ENCODE measurements at regions not wholly inside any gene's neighbourhood (a gene's known extent, or its start where the extent isn't known, plus 50 kb on each side); places are given as distances from the start of the nearest gene placed in this dataset.

DNA sequence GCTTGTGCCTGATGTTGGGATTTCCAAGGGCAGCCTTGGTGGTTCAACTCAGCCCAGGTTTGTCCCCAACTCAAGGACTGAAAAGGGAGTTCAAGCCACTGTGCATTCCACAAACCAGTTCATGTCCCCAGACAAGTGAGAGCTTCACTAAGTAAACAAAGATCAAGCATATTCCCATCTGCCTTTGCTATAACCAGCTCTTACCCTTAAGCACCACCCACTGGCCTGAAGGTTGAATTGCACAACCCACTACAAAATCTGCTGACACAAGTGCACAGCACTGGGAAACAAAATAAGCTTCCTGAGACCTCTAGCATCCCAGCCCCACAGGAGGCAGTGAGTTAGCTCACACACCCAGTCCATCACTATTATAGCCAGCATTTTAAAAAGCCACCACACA, 516.7 kb downstream of the NR4A2 start:
- intact Hi-C loops (cut with micrococcal nuclease): loop anchor here (1.0 kb wide), 1 partner anchor 439 kb away; no protein-coding TSS in a partner anchor
- CTCF ChIA-PET: interaction anchor here (0.6 to 1.6 kb wide), 6 partner anchors 27 to 458 kb away, joined by 3 to 6 read pairs (median 3); no protein-coding TSS in a partner anchor
- POLR2A ChIA-PET: no interaction called here
- Mint-ChIP-seq H3K36me3 (ENCODE audit: insufficient read depth, unreplicated experiment) (no peaks in the 10 kb centered on the region), H3K4me3 (ENCODE audit: unreplicated experiment) (no peak overlapping the region), H3K9me3 (ENCODE audit: unreplicated experiment) (no peaks in the 10 kb centered on the region), H3K27ac (ENCODE audit: low read depth, unreplicated experiment) (no peak overlapping the region), H3K27me3 (ENCODE audit: insufficient read depth, unreplicated experiment) (no peaks in the 10 kb centered on the region), H3K4me1 (ENCODE audit: insufficient read depth, unreplicated experiment) (no peaks in the 10 kb centered on the region)
- TF ChIP-seq, protein P1, sequence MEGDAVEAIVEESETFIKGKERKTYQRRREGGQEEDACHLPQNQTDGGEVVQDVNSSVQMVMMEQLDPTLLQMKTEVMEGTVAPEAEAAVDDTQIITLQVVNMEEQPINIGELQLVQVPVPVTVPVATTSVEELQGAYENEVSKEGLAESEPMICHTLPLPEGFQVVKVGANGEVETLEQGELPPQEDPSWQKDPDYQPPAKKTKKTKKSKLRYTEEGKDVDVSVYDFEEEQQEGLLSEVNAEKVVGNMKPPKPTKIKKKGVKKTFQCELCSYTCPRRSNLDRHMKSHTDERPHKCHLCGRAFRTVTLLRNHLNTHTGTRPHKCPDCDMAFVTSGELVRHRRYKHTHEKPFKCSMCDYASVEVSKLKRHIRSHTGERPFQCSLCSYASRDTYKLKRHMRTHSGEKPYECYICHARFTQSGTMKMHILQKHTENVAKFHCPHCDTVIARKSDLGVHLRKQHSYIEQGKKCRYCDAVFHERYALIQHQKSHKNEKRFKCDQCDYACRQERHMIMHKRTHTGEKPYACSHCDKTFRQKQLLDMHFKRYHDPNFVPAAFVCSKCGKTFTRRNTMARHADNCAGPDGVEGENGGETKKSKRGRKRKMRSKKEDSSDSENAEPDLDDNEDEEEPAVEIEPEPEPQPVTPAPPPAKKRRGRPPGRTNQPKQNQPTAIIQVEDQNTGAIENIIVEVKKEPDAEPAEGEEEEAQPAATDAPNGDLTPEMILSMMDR (IDR thresholded peaks at IDR 0.05; ENCODE audit: unreplicated experiment): peak; percentile 21
- BruUV-seq (replicated peaks): no TSS peak
- DNase-seq (ENCODE audit: unreplicated experiment): peak; percentile 58

DNA sequence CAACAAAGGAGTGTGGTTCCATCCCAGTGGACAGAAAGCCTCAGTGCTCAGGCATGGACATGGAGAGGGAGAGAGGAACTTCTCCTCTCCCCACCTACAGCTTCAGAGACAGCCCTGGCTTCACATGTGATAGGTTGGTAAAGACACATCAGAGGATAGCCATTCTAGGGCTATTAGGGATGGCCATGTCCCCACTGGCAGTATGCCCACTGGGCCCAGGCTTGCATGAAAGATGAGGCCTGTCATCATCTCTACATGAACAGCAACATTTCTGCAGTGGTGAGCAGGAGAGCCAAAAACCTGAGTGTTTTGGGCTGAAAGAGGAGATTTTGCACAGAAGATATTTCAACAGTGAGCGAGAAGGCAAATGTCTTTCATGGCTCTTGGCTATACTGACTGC, 517.2 kb downstream of the NR4A2 start:
- TF ChIP-seq, protein P1 (IDR thresholded peaks at IDR 0.05; ENCODE audit: unreplicated experiment): no peak
- H3K4me1 Mint-ChIP-seq (ENCODE audit: insufficient read depth, unreplicated experiment): no peaks in the 10 kb centered on the region
- CTCF ChIA-PET: interaction anchor here (0.6 to 1.6 kb wide), 6 partner anchors 26 to 457 kb away, joined by 3 to 6 read pairs (median 3); no protein-coding TSS in a partner anchor
- H3K9me3 Mint-ChIP-seq (ENCODE audit: unreplicated experiment): no peaks in the 10 kb centered on the region
- no TSS peak for BruUV-seq (replicated peaks)
- H3K27me3 Mint-ChIP-seq (ENCODE audit: insufficient read depth, unreplicated experiment): no peaks in the 10 kb centered on the region
- H3K36me3 Mint-ChIP-seq (ENCODE audit: insufficient read depth, unreplicated experiment): no peaks in the 10 kb centered on the region
- H3K4me3 Mint-ChIP-seq (ENCODE audit: unreplicated experiment): no peak overlapping the region
- DNase-seq (ENCODE audit: unreplicated experiment): no peak
- intact Hi-C loops (cut with micrococcal nuclease): no loop called here
- H3K27ac Mint-ChIP-seq (ENCODE audit: low read depth, unreplicated experiment): no peak overlapping the region
- POLR2A ChIA-PET: no interaction called here

DNA sequence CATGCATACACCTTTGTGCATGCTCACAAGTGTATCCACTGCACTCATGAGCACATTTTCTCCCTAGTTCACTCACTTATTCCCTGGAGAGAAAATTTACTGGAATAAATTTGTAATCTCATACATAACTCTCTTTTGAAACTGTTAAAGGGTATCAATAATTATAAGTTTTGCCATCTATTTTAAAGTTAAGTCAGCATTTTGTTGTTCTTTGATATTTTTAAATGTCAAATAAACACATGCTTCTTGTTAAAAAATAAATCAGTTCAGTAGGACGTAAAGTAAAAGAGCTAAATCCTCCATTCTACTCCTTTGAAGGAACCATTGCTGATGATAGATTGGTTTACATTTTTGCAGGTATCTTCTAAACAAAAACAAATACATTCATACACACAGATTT, 522.1 kb downstream of the NR4A2 start:
- no peaks in the 10 kb centered on the region for H3K27me3 Mint-ChIP-seq (ENCODE audit: insufficient read depth, unreplicated experiment)
- H3K27ac Mint-ChIP-seq (ENCODE audit: low read depth, unreplicated experiment): no peak overlapping the region
- no peaks in the 10 kb centered on the region for H3K36me3 Mint-ChIP-seq (ENCODE audit: insufficient read depth, unreplicated experiment)
- H3K4me1 Mint-ChIP-seq (ENCODE audit: insufficient read depth, unreplicated experiment): no peaks in the 10 kb centered on the region
- intact Hi-C loops (cut with micrococcal nuclease): no loop called here
- POLR2A ChIA-PET: no interaction called here
- TF ChIP-seq, protein P1 (IDR thresholded peaks at IDR 0.05; ENCODE audit: unreplicated experiment): no peak
- DNase-seq (ENCODE audit: unreplicated experiment): no peak
- H3K9me3 Mint-ChIP-seq (ENCODE audit: unreplicated experiment): no peaks in the 10 kb centered on the region
- CTCF ChIA-PET: no interaction called here
- no peak overlapping the region for H3K4me3 Mint-ChIP-seq (ENCODE audit: unreplicated experiment)
- BruUV-seq (replicated peaks): no TSS peak

DNA sequence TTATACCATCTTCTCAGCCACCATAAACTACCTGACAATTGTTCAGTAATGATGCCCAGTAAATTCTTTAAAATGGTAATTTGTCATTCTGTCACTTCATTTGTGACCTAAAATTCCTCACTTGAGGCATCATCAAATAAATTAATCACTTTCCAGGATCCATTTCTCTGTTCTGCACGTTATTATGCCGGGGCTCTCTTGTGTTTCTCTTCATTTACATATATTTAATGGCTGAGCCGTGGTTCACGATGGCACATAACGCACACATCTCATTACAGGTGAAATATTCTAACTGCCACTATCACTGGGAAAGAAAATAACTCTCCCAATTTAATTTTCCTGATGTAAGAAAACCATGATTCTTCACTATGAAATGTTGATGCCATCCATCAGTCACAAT, 529.6 kb downstream of the NR4A2 start:
- no TSS peak for BruUV-seq (replicated peaks)
- H3K9me3 Mint-ChIP-seq (ENCODE audit: unreplicated experiment): no peaks in the 10 kb centered on the region
- H3K27ac Mint-ChIP-seq (ENCODE audit: low read depth, unreplicated experiment): no peak overlapping the region
- intact Hi-C loops (cut with micrococcal nuclease): no loop called here
- DNase-seq (ENCODE audit: unreplicated experiment): no peak
- H3K4me1 Mint-ChIP-seq (ENCODE audit: insufficient read depth, unreplicated experiment): no peaks in the 10 kb centered on the region
- H3K4me3 Mint-ChIP-seq (ENCODE audit: unreplicated experiment): no peak overlapping the region
- POLR2A ChIA-PET: no interaction called here
- CTCF ChIA-PET: no interaction called here
- TF ChIP-seq, protein P1 (IDR thresholded peaks at IDR 0.05; ENCODE audit: unreplicated experiment): no peak
- no peaks in the 10 kb centered on the region for H3K27me3 Mint-ChIP-seq (ENCODE audit: insufficient read depth, unreplicated experiment)
- no peaks in the 10 kb centered on the region for H3K36me3 Mint-ChIP-seq (ENCODE audit: insufficient read depth, unreplicated experiment)

All from MCF 10A (cell line).